Cerebellar cortex (tissue), 1 donor: ENCODE measurements at regions not wholly inside any gene's neighbourhood (a gene's known extent, or its start where the extent isn't known, plus 50 kb on each side); places are given as distances from the start of the nearest gene placed in this dataset.

Experiments
- DNase-seq: peaks from one replicate; pipeline ENCODE4 v3.0.0-alpha.2; 2015; ENCODE audit warnings: low spot score

GRCh38 chrX:22395372-22395771 lies 122.7 kb downstream of the CBLL2 start:
- DNase-seq = no peak

GRCh38 chrX:22396408-22396807 lies 123.7 kb downstream of the CBLL2 start:
- DNase-seq = peak; percentile 4

DNA sequence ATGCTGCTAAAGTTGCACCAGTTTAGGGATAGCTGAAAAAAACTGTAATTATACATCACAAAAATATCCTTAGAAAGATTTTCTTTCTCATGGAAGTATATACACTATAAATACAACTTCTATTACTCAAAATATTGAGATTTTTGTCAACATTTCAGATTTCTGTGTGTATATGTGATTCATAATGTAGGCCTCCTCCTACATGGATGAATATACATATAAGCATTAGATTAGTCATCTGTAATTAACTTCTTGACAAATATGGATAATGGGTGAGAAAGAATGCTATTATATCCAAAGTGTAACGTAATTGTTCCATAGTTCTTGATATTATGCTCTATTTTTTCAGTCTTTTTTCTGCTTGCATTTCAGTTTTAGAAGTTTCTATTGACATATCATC lies 124.9 kb downstream of the CBLL2 start:
- no peak for DNase-seq

GRCh38 chrX:22399437-22400192 lies 126.9 kb downstream of the CBLL2 start:
- DNase-seq = no peak

- DNase-seq = no peak
These were observed 131.6 kb downstream of the CBLL2 start for GRCh38 chrX:22404297-22404696.

DNA sequence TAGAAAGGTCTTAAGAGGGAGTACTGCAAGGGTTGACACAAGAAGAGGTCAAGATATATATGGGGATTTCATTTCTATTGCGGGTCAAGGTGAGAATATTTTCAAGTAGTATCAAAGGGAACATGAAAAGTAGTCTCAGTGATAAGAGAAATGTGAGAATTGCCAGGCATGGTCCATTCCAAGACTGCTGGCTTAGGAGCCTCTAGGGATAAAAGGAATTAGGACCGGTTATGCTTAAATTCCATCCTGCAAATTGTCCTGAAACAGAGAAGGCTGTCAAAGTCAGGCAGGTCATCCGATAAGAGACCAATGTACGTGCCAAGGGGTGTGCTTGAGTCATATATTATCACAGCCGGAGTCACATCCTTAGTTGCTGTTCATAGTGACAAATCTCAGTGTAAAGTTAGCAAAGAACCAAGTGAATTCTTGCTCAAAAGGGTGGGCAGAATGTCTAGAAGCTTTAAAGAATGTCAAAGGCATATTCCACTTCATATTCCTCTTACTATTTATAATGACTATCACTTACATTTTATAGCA lies 133.6 kb downstream of the CBLL2 start:
- no peak for DNase-seq

- DNase-seq = no peak
These were observed 136.7 kb downstream of the CBLL2 start for GRCh38 chrX:22409418-22409817.

DNA sequence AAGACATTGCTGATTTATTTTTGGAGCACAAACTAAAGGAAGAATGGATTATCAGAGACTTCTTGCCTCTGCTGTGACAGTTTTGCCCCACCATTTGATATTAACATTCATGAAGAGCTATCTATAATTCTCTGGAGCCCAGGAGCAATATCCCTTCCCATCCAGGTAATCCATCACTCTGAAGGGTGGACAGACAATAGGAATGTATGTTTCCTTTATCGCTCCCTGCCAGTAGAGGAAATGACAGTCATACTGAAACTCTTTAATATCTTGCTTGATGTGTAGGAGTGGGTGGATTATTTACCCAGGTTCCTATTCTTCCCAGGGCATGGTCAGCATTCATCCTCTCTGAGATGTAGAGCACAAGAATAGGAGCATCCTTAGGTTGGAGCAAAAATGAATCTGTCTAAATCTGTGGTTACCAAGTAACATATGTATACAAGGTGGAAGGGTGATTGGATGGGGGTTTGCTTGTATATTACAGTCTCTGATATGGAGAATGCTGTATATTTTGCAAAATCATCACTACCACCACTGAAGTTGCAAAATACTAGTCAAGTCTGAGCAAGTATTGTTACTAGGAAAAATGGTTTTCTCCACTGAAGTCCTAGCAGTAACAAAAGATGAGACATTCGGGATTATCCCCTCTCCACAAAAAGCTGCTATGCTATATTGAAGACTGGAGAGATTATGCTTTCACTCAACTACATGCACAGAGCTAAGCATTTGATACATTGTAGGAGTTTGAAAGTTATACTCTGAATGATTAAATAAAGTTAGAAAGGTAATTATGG lies 151.6 kb downstream of the CBLL2 start:
- DNase-seq = no peak

DNA sequence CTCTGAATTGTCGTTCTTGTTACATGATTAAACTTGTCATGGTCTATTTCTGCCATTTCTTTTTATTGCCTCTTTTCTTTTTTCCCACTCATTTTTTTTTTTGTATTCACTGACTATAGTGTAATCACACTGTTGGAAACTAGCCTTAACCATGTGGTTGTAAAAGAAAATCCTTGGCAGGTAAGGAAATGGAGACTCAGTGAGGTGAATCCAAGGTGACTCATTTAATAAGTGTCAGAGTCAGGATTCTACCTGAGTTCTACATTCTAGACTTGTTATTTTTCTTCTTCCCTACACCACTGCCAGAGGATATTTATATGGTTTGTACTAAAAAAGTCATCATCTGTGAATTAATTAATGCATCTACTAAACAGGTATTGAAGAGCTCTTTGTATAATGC lies 152.2 kb downstream of the CBLL2 start:
- no peak for DNase-seq

GRCh38 chrX:22429704-22430103 lies 157.0 kb downstream of the CBLL2 start:
- DNase-seq = no peak

GRCh38 chrX:22430701-22431100 lies 158.0 kb downstream of the CBLL2 start:
- DNase-seq = no peak

DNA sequence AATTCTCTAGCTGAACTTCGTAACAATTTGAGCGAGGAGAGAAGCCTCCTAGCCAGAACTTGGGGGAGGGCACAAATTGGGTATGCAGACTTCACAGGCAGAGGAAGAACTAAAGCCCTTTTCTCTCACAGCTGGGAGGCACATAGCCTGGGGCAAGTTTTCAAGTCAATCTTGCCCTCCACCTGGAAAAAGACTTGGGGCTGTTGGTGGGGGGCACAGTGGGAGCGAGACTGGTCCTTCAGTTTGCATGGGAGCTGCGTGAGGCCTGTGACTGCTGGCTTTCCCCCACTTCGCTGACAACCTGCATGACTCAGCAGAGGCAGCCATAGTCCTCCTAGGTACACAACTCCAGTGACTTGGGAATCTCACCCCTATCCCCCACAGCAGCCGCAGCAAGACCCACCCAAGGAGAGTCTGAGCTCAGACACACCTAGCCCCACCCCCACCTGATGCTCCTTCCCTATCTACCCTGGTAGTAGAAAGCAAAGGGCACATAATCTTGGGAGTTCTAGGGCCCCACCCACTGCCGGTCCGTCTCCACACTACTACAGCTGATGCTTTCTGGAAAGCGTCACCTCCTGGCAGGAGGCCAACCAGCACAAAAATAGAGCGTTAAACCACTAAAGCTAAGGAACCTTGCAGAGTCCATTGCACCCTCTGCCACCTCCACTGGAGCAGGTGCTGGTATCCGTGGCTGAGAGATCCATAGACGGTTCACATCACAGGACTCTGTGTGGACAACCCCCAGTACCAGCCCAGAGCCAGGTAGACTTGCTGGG lies 160.8 kb downstream of the CBLL2 start:
- no peak for DNase-seq

DNA sequence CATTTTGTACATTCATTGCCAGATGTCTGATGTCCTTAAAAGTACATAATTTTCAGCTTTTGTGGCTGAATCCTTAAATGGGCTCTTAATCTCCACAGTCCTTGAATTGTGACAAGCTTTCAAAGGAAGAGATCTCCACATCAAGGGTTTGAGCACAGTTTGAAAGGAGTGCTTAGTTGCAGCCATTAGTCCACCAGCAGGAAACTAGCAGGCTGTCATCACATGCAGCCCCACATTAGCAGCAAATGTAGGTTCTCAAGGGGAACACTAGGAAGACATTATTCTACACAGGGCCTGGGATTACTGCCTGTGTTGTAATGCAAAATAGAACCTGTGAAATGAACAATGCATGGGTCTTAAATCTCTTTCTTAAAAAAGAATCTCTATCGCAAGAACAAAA lies 173.2 kb downstream of the CBLL2 start:
- DNase-seq = no peak

DNA sequence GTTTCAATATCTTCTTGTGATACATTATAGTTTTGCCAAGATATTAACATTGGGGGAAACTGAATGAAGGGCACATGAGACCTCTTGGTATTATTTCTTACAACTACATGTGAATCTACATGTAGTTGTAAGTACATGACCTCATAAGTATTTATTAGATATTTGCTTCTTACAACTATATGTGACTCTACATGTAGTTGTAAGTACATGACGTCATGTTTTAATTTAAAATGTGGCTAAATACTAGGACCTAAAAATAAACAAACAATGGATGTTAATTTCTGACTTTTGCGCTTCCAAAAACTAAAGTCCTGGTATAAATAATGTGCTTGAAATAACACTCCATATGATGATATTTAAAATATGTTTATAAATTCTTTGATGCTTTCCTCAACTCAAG lies 190.2 kb downstream of the CBLL2 start:
- DNase-seq = no peak

DNA sequence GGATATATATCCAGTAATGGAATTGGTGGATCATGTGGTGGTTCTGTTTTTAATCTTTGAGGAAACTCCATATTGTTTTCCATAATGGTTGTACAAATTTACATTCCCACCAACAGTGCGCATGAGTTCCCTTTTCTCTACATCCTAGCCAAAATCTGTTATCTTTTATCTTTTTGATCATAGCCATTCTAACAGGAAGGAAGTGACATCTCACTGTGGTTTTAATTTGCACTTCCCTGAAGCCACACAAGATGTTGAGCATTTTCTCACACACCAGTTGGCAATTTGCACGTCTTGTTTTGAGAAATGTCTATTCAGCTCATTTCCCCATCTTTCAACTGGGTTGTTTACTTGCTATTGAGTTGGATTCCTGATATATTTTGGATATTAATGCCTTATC lies 194.9 kb downstream of the CBLL2 start:
- no peak for DNase-seq

- DNase-seq = no peak
These were observed 208.7 kb downstream of the CBLL2 start for GRCh38 chrX:22481436-22481835.

DNA sequence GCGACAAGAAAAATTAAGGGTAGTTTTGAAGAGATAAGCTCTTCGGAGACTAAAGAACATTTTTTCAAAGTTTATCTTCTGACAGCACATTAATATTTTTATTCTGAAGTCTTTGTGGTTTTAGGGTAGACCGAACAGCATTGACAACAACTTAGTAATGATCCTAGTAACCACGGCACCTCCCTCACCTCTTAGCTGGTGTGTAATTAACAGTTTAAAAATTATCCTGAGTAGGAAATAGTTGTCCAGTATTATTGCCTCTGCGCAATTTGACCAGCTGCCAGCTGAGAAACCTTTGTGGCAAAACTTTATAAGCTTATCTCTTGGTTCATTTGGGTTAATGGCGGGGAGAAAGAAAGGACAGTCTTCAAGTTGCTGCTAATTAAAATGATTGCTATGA lies 213.6 kb downstream of the CBLL2 start:
- no peak for DNase-seq

DNA sequence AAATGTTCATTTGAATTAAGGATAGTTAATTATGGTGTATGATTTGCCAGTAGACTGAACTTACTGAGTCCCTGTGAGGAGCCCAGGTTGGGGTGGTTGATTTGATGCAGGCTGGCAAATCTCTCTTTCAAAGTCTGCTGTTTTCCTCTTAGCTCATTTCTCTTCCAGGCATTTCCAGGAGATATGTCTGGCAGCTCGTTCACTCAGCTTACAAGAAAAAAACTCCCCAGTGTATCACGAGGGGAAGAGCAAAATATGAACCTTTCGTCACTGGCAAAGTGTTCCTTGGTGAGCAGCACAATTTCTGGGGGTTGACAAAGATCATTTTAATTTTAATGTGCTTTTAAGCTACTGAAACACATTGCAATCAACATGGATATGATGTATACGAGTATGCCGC lies 244.2 kb downstream of the CBLL2 start:
- DNase-seq = peak; percentile 6

- no peak for DNase-seq
These were observed 247.6 kb downstream of the CBLL2 start for GRCh38 chrX:22520128-22520828.

- no peak for DNase-seq
These were observed 253.6 kb downstream of the CBLL2 start for GRCh38 chrX:22526339-22526738.

GRCh38 chrX:22527302-22527701 lies 254.6 kb downstream of the CBLL2 start:
- DNase-seq = no peak

GRCh38 chrX:22533898-22534297 lies 261.2 kb downstream of the CBLL2 start:
- DNase-seq = no peak
